GM12872 (cell line): ENCODE measurements at regions not wholly inside any gene's neighbourhood (a gene's known extent, or its start where the extent isn't known, plus 50 kb on each side); places are given as distances from the start of the nearest gene placed in this dataset.

Experiments used
- CTCF ChIP-seq: IDR thresholded peaks from 3 replicates; pipeline ENCODE4 v1.5.1; 2011; ENCODE audit warnings: low read depth, mild to moderate bottlenecking, low read length, moderate library complexity; ENCODE audit not compliant: insufficient read depth

- TF ChIP-seq CTCF: no peak
Observed at GRCh38 chr9:88678008-88678407, 143.0 kb downstream of the NXNL2 start.

- TF ChIP-seq CTCF: no peak
Observed at GRCh38 chr9:88678431-88678830, 143.5 kb downstream of the NXNL2 start.

GRCh38 chr9:88680041-88680440 is 145.1 kb downstream of the NXNL2 start:
- TF ChIP-seq CTCF: no peak

GRCh38 chr9:88680505-88681160 is 145.7 kb downstream of the NXNL2 start:
- no peak for TF ChIP-seq CTCF

- no peak for TF ChIP-seq CTCF
Observed at GRCh38 chr9:88681434-88681833, 146.5 kb downstream of the NXNL2 start.

GRCh38 chr9:88682431-88682831 is 147.5 kb downstream of the NXNL2 start:
- no peak for TF ChIP-seq CTCF

- no peak for TF ChIP-seq CTCF
Observed at GRCh38 chr9:88684046-88684445, 149.1 kb downstream of the NXNL2 start.
